Mesodermal cell (in vitro differentiated cells): ENCODE measurements at regions not wholly inside any gene's neighbourhood (a gene's known extent, or its start where the extent isn't known, plus 50 kb on each side); places are given as distances from the start of the nearest gene placed in this dataset.
"Not testable (repeated sequence)": the region's sequence is repeated elsewhere in the genome, so short reads cannot be mapped to it uniquely, and the experiment has no call there.

Experiments
- H3K27ac ChIP-seq: 2 replicates; pipeline ENCODE4 v1.7.0; 2013; ENCODE audit warnings: mild to moderate bottlenecking, low read depth, low read length, moderate library complexity; ENCODE audit not compliant: severe bottlenecking
- H3K36me3 ChIP-seq: 2 replicates; pipeline ENCODE4 v1.7.1; 2013; ENCODE audit warnings: mild to moderate bottlenecking, low read length, moderate library complexity; ENCODE audit not compliant: control insufficient read depth, insufficient read depth
- H3K4me1 ChIP-seq: one replicate; pipeline ENCODE4 v1.7.1; 2013; ENCODE audit warnings: mild to moderate bottlenecking, low read length; ENCODE audit not compliant: insufficient read depth, control insufficient read depth, poor library complexity, severe bottlenecking
- H3K4me3 ChIP-seq: 2 replicates; pipeline ENCODE4 v1.7.0; 2013; ENCODE audit warnings: low read length, control low read depth, mild to moderate bottlenecking; ENCODE audit not compliant: insufficient read depth, poor library complexity, severe bottlenecking; ENCODE audit errors: extremely low read depth
- H3K9me3 ChIP-seq: 2 replicates; pipeline ENCODE4 v1.7.1; 2013; ENCODE audit warnings: mild to moderate bottlenecking, low read length, moderate library complexity; ENCODE audit not compliant: control insufficient read depth
- WGBS, 2 experiments: methylation state at CpG; one replicate each; pipeline ENCODE4 v1.1.5; 2013; ENCODE audit warnings: missing lambda C conversion rate in 2 of 2; ENCODE audit not compliant: insufficient coverage in 2 of 2; 5-methylcytosine and 5-hydroxymethylcytosine counted together

GRCh38 chr12:131322460-131322859 is 368.8 kb downstream of the ADGRD1 start:
- no CpG with 5 or more reads among the region's 3 CpGs for WGBS, 2 experiments
- H3K36me3 ChIP-seq, H3K4me1 ChIP-seq, H3K27ac ChIP-seq, H3K4me3 ChIP-seq: not testable (repeated sequence)
- H3K9me3 ChIP-seq: peaks cover 21% of the 10 kb centered on the region

- H3K4me3 ChIP-seq: no peak overlapping the region
- WGBS, 2 experiments: 17% methylated on average over 1 of the region's 2 CpGs; no CpG with 5 or more reads in 1 of the 2 experiments
- peaks cover 14% of the 10 kb centered on the region for H3K9me3 ChIP-seq
- no peaks in the 10 kb centered on the region for H3K4me1 ChIP-seq
- no peaks in the 10 kb centered on the region for H3K36me3 ChIP-seq
- no peak overlapping the region for H3K27ac ChIP-seq
Measured at GRCh38 chr12:131323879-131324278, 370.2 kb downstream of the ADGRD1 start.

GRCh38 chr12:131327521-131328488 is 374.1 kb downstream of the ADGRD1 start:
- no peak overlapping the region for H3K4me3 ChIP-seq
- no peak overlapping the region for H3K27ac ChIP-seq
- peaks cover 5% of the 10 kb centered on the region for H3K9me3 ChIP-seq
- no peaks in the 10 kb centered on the region for H3K4me1 ChIP-seq
- WGBS, 2 experiments: 68 to 80% methylated on average over 11 to 15 of the region's 25 CpGs
- H3K36me3 ChIP-seq: no peaks in the 10 kb centered on the region

GRCh38 chr12:131328861-131329845 is 375.4 kb downstream of the ADGRD1 start:
- not testable (repeated sequence) for H3K36me3 ChIP-seq, H3K9me3 ChIP-seq, H3K4me1 ChIP-seq, H3K4me3 ChIP-seq, H3K27ac ChIP-seq
- 94 to 100% methylated on average over 1 to 10 of the region's 28 CpGs for WGBS, 2 experiments

GRCh38 chr12:131330106-131330815 is 376.6 kb downstream of the ADGRD1 start:
- no peaks in the 10 kb centered on the region for H3K36me3 ChIP-seq
- no peak overlapping the region for H3K4me3 ChIP-seq
- H3K27ac ChIP-seq: no peak overlapping the region
- 94 to 95% methylated on average over 7 of the region's 9 CpGs for WGBS, 2 experiments
- no peaks in the 10 kb centered on the region for H3K4me1 ChIP-seq
- peaks cover 2% of the 10 kb centered on the region for H3K9me3 ChIP-seq

- H3K4me1 ChIP-seq: no peaks in the 10 kb centered on the region
- no peak overlapping the region for H3K27ac ChIP-seq
- 79 to 86% methylated on average over 2 of the region's 2 CpGs for WGBS, 2 experiments
- no peaks in the 10 kb centered on the region for H3K36me3 ChIP-seq
- H3K9me3 ChIP-seq: no peaks in the 10 kb centered on the region
- H3K4me3 ChIP-seq: no peak overlapping the region
Measured at GRCh38 chr12:131331148-131331750, 377.5 kb downstream of the ADGRD1 start.

GRCh38 chr12:131332224-131332623 is 378.5 kb downstream of the ADGRD1 start:
- no peak overlapping the region for H3K27ac ChIP-seq
- H3K4me1 ChIP-seq: no peaks in the 10 kb centered on the region
- no peak overlapping the region for H3K4me3 ChIP-seq
- H3K36me3 ChIP-seq: no peaks in the 10 kb centered on the region
- no peaks in the 10 kb centered on the region for H3K9me3 ChIP-seq
- 90 to 91% methylated on average over 10 of the region's 12 CpGs for WGBS, 2 experiments

GRCh38 chr12:131333136-131333535 is 377.8 kb upstream of the SFSWAP start:
- H3K27ac ChIP-seq: no peak overlapping the region
- no peaks in the 10 kb centered on the region for H3K9me3 ChIP-seq
- no peaks in the 10 kb centered on the region for H3K36me3 ChIP-seq
- 81 to 89% methylated on average over 6 to 12 of the region's 12 CpGs for WGBS, 2 experiments
- H3K4me1 ChIP-seq: no peaks in the 10 kb centered on the region
- H3K4me3 ChIP-seq: no peak overlapping the region

- H3K36me3 ChIP-seq: no peaks in the 10 kb centered on the region
- 90% methylated on average over 10 to 14 of the region's 15 CpGs for WGBS, 2 experiments
- no peak overlapping the region for H3K27ac ChIP-seq
- H3K9me3 ChIP-seq: no peaks in the 10 kb centered on the region
- H3K4me3 ChIP-seq: no peak overlapping the region
- H3K4me1 ChIP-seq: no peaks in the 10 kb centered on the region
Measured at GRCh38 chr12:131333621-131334440, 377.1 kb upstream of the SFSWAP start.
